ENCODE measurements at regions not wholly inside any gene's neighbourhood (a gene's known extent, or its start where the extent isn't known, plus 50 kb on each side); places are given as distances from the start of the nearest gene placed in this dataset.

- TF ChIP-seq CTCF (IDR thresholded peaks at IDR 0.05) = no peak
- TF ChIP-seq POLR2A (IDR thresholded peaks at IDR 0.05) = no peak
These were observed 350.0 kb upstream of the ST8SIA4 start for GRCh38 chr5:101253096-101253495.
